Ovary (tissue), 1 donor: ENCODE measurements at regions not wholly inside any gene's neighbourhood (a gene's known extent, or its start where the extent isn't known, plus 50 kb on each side); places are given as distances from the start of the nearest gene placed in this dataset.

Experiments used
- EP300 ChIP-seq: sonication (generic); formaldehyde crosslinking; IDR thresholded peaks from one replicate; pipeline ENCODE4 v1.6.1; 2017; ENCODE audit warnings: antibody characterized with exemption
- POLR2A ChIP-seq: fragments of 450-650 bp; IDR thresholded peaks from one replicate; pipeline ENCODE4 v1.6.1; 2017; ENCODE audit warnings: antibody characterized with exemption, mild to moderate bottlenecking, moderate library complexity

GRCh38 chr2:66781804-66782203, 346.9 kb downstream of the MEIS1 start:
- TF ChIP-seq EP300 (no peak), POLR2A (no peak)
